ENCODE measurements at regions not wholly inside any gene's neighbourhood (a gene's known extent, or its start where the extent isn't known, plus 50 kb on each side); places are given as distances from the start of the nearest gene placed in this dataset.

DNA sequence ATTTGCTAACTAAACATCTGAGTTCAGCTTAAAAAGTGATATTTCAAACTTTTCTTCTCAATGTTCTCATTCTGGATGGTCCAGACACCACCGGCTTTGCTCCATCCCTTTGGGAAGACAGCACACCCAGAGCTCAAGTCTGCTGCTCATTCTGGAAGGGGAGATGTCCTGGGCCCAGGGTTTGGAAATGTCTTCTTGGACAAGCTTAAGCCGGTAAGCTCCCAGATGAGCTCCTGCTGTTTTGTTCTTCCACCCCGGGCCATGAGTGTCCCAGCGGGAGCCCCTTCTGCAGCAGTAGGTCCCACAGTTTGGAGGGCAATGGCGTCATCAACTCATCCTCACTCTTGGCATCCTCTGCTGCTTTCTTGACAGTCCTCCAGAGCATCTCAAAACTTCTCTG lies 105.2 kb downstream of the TMEM100 start:
- Histone ChIP-seq H3K4me1 (ENCODE audit: control insufficient read depth in 1 of 2, low read depth in 2 of 2) (no peaks in the 10 kb centered on the region), H3K27me3 (replicated peaks; ENCODE audit: insufficient read depth) (no peaks in the 10 kb centered on the region), H3K4me3 (no peak overlapping the region), H3K36me3 (no peaks in the 10 kb centered on the region), H3K9me3 (no peaks in the 10 kb centered on the region), H3K27ac (no peak overlapping the region)
- no peak for ATAC-seq (ENCODE audit: insufficient number of reproducible peaks, low FRiP score, low read depth)
- TF ChIP-seq, protein P1, sequence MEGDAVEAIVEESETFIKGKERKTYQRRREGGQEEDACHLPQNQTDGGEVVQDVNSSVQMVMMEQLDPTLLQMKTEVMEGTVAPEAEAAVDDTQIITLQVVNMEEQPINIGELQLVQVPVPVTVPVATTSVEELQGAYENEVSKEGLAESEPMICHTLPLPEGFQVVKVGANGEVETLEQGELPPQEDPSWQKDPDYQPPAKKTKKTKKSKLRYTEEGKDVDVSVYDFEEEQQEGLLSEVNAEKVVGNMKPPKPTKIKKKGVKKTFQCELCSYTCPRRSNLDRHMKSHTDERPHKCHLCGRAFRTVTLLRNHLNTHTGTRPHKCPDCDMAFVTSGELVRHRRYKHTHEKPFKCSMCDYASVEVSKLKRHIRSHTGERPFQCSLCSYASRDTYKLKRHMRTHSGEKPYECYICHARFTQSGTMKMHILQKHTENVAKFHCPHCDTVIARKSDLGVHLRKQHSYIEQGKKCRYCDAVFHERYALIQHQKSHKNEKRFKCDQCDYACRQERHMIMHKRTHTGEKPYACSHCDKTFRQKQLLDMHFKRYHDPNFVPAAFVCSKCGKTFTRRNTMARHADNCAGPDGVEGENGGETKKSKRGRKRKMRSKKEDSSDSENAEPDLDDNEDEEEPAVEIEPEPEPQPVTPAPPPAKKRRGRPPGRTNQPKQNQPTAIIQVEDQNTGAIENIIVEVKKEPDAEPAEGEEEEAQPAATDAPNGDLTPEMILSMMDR (IDR thresholded peaks at IDR 0.05), result no peak
- DNase-seq (ENCODE audit: low spot score), result no peak

- no peak for ATAC-seq (ENCODE audit: insufficient number of reproducible peaks, low FRiP score, low read depth)
- H3K9me3 ChIP-seq, result no peaks in the 10 kb centered on the region
- H3K27ac ChIP-seq, result no peak overlapping the region
- no peaks in the 10 kb centered on the region for H3K36me3 ChIP-seq
- H3K4me1 ChIP-seq (ENCODE audit: control insufficient read depth in 1 of 2, low read depth in 2 of 2), result no peaks in the 10 kb centered on the region
- TF ChIP-seq, protein P1 (IDR thresholded peaks at IDR 0.05), result no peak
- DNase-seq (ENCODE audit: low spot score), result no peak
- no peaks in the 10 kb centered on the region for H3K27me3 ChIP-seq (replicated peaks; ENCODE audit: insufficient read depth)
- H3K4me3 ChIP-seq, result no peak overlapping the region
These were observed 102.8 kb upstream of the SMIM36 start for GRCh38 chr17:55614061-55614460.

DNA sequence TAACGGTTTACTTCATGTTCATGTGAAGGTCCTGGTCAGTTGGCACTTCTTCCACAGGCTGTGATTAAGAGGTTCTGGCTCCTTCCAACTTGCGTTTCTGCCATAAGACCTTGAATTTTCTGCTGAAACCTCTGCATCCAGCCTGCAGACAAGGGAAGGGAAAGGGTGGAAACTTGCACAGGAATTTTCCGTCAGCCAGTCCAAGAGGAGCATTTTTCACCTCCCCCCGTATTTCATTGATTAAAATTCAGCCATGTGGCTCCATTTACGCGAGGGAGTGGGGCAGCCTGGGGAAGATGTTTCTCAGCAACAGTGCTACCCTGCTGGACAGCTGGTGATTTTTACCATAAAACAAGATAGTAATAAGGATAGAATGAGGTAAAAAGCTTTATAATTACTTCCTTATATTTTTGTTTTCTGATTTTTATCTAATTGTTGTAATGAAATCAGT lies 101.5 kb upstream of the SMIM36 start:
- TF ChIP-seq, protein P1 (IDR thresholded peaks at IDR 0.05), result no peak
- DNase-seq (ENCODE audit: low spot score) (no peak), ATAC-seq (ENCODE audit: insufficient number of reproducible peaks, low FRiP score, low read depth) (no peak)
- Histone ChIP-seq H3K27me3 (replicated peaks; ENCODE audit: insufficient read depth) (no peaks in the 10 kb centered on the region), H3K4me3 (no peak overlapping the region), H3K9me3 (no peaks in the 10 kb centered on the region), H3K36me3 (no peaks in the 10 kb centered on the region), H3K4me1 (ENCODE audit: control insufficient read depth in 1 of 2, low read depth in 2 of 2) (no peaks in the 10 kb centered on the region), H3K27ac (no peak overlapping the region)

DNA sequence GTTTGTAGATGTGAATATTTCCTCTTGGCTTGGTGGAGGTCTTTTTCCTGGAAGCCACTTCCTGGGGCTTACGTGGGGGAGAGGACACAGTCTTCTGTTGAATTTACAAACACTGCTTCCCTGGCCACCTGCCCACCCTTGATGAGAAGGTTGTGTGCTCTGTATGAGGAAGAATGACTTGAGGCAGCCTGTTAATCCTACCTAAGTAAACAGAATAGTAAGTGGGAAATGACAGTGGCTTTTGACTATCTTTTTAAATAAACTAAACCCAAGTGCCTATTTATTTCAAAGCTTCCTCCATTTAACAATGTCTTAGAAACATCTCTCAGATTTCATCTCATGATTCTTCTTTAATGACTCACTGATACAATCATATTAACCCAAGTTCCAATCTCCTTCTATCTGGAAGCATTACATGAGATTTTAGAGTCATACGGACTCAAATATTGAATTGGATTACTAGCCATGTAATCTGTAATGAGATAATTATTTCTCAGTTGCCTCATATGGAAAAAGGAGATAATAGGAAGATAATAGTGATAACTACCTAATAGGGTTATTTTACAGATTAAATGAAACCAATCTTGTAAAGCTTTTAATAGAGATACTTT lies 96.6 kb upstream of the SMIM36 start:
- Histone ChIP-seq H3K4me1 (ENCODE audit: control insufficient read depth in 1 of 2, low read depth in 2 of 2) (no peaks in the 10 kb centered on the region), H3K27ac (no peak overlapping the region), H3K9me3 (no peaks in the 10 kb centered on the region), H3K4me3 (no peak overlapping the region), H3K27me3 (replicated peaks; ENCODE audit: insufficient read depth) (no peaks in the 10 kb centered on the region), H3K36me3 (no peaks in the 10 kb centered on the region)
- ATAC-seq (ENCODE audit: insufficient number of reproducible peaks, low FRiP score, low read depth), result no peak
- TF ChIP-seq, protein P1 (IDR thresholded peaks at IDR 0.05), result no peak
- no peak for DNase-seq (ENCODE audit: low spot score)

DNA sequence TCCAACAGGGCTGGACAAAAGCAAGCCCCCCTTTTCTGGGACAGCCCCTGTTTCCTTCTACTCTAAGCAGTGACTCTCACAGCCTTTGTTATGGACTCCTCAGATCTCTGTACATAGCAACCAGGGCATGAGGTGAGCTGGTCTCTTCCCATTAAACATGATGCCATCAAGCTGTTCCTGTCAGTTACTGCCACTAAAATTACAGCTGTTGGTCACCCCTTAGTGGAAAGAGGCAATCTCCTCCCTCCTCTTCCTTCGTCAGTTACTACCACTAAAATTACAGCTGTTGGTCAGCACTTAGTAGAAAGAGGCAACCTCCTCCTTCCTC lies 95.2 kb upstream of the SMIM36 start:
- H3K27ac ChIP-seq, result no peak overlapping the region
- H3K27me3 ChIP-seq (replicated peaks; ENCODE audit: insufficient read depth), result no peaks in the 10 kb centered on the region
- no peaks in the 10 kb centered on the region for H3K9me3 ChIP-seq

More for the DNA sequence above, 95.2 kb upstream of the SMIM36 start:
- Histone ChIP-seq H3K36me3 (no peaks in the 10 kb centered on the region), H3K4me3 (no peak overlapping the region), H3K4me1 (ENCODE audit: control insufficient read depth in 1 of 2, low read depth in 2 of 2) (no peaks in the 10 kb centered on the region)
- no peak for ATAC-seq (ENCODE audit: insufficient number of reproducible peaks, low FRiP score, low read depth)
- no peak for DNase-seq (ENCODE audit: low spot score)
- TF ChIP-seq, protein P1 (IDR thresholded peaks at IDR 0.05), result no peak
